AG10803 (cell line): ENCODE measurements at regions not wholly inside any gene's neighbourhood (a gene's known extent, or its start where the extent isn't known, plus 50 kb on each side); places are given as distances from the start of the nearest gene placed in this dataset.

Experiments used
- DNase-seq: peaks from one replicate; pipeline ENCODE4 v3.0.0; 2010; ENCODE audit warnings: low read depth
- H3K4me3 ChIP-seq: 2 replicates; pipeline ENCODE4 v1.5.1; 2011; ENCODE audit warnings: mild to moderate bottlenecking, low read length, control low read depth
- TF ChIP-seq, protein P1 (sequence below): conservative IDR thresholded peaks from 2 replicates; pipeline ENCODE4 v1.5.1; 2011; ENCODE audit warnings: mild to moderate bottlenecking, low read length, control low read depth, inconsistent platforms

DNA sequence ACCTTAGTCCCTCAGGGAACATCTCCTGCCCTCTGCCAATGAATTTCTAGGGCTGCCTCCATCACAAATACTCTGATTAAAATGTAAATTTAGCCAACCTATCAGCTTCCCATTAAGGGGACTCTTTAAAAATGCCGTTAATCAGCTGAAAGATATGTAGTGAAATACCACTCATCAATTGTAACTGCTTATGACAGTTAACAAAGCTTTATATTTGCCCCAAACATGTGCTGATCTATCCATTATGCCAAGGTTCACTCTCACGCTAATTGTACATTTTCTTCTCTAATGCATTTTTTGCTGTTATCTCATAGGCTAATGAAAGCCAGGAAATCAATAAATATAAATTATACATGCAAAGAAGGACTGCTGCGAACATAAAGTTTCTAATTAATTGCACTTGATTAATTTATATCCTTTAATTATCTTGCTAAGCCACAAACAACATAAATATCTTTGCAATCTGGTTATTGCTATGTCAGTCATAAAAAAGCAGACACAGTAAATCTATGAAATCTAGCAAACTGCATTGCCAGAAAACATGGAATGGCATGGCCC lies 601.4 kb upstream of the SALL1 start:
- H3K4me3 ChIP-seq = no peak overlapping the region
- DNase-seq = no peak
- TF ChIP-seq, protein P1, sequence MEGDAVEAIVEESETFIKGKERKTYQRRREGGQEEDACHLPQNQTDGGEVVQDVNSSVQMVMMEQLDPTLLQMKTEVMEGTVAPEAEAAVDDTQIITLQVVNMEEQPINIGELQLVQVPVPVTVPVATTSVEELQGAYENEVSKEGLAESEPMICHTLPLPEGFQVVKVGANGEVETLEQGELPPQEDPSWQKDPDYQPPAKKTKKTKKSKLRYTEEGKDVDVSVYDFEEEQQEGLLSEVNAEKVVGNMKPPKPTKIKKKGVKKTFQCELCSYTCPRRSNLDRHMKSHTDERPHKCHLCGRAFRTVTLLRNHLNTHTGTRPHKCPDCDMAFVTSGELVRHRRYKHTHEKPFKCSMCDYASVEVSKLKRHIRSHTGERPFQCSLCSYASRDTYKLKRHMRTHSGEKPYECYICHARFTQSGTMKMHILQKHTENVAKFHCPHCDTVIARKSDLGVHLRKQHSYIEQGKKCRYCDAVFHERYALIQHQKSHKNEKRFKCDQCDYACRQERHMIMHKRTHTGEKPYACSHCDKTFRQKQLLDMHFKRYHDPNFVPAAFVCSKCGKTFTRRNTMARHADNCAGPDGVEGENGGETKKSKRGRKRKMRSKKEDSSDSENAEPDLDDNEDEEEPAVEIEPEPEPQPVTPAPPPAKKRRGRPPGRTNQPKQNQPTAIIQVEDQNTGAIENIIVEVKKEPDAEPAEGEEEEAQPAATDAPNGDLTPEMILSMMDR = no peak

DNA sequence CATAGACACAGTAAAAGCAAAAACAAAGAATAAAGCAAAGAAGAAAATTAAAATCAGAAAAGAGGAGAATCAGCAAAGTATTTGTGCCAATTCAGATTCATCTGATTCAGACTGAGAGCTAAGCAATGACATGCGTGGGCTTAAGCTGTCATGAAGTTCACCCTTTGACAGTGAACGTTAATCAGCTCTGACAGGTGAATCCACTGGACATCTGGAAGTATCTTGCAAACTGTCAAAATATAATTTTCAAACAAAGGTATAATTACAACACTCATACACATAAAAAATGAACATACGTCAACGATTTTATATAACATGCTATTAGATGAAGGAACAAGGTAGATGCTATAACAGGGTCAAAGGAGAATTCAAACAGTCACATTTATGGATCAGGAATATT lies 596.3 kb upstream of the SALL1 start:
- TF ChIP-seq, protein P1 = no peak
- no peak for DNase-seq
- H3K4me3 ChIP-seq = no peak overlapping the region

DNA sequence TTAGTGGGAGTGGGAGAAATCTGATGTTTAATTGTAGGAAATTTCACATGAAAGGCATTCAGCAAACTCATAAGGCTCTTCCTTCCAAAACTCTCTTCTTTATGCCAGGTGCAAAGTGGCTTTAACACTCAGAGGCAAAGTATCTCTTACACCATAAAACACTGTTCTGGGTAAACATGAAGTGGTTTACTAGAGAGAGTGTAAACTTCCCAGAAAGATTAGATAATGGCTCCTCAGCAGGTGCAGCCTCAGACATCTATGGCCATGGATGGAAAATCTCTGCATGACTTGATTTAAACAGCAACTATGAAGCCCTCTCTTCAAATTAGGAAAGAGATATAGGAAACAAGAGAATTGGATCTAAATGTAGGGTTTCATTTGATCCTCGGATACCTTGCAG lies 583.1 kb upstream of the SALL1 start:
- no peak overlapping the region for H3K4me3 ChIP-seq
- no peak for DNase-seq

DNA sequence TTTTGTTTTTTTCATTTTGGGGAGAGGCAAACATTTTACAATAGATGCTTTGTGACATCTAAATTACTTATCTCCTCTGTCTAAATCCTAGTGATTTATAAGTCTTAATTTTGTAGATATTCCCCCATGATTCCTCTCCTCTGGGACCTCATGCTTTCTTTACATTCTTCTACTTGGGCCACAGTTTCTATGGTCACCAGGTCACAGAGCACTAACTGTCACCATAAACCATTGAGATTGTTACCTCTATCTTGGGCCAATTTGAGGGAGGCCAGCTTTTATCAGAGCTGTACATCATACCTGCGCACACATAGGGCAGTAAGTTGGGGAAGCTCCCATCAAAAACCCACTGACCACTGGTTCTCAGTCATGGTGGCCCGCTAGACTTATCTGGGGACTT lies 582.1 kb upstream of the SALL1 start:
- TF ChIP-seq, protein P1 = no peak
- H3K4me3 ChIP-seq = no peak overlapping the region
- DNase-seq = no peak

More for the DNA sequence above, 583.1 kb upstream of the SALL1 start:
- TF ChIP-seq, protein P1 = no peak

DNA sequence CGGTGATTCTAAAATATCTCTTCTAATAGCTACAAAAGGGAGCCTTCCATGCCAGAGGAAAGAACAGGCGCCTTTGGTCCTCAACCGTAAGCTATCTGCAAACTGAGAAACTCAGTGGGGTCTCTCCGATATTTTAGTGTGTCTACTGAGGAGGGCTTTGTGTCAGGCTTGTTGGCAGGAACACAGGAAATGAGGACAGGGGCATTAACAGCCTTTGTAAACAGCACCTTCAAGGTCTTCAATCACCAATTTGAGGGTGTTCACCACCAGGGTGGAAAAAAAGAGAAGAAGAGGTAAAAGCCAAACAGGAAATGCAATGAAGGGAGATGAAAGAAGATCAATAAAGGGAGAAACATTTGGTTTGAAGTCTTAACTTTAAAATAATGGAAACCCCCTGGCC lies 580.1 kb upstream of the SALL1 start:
- TF ChIP-seq, protein P1 = no peak
- no peak for DNase-seq

DNA sequence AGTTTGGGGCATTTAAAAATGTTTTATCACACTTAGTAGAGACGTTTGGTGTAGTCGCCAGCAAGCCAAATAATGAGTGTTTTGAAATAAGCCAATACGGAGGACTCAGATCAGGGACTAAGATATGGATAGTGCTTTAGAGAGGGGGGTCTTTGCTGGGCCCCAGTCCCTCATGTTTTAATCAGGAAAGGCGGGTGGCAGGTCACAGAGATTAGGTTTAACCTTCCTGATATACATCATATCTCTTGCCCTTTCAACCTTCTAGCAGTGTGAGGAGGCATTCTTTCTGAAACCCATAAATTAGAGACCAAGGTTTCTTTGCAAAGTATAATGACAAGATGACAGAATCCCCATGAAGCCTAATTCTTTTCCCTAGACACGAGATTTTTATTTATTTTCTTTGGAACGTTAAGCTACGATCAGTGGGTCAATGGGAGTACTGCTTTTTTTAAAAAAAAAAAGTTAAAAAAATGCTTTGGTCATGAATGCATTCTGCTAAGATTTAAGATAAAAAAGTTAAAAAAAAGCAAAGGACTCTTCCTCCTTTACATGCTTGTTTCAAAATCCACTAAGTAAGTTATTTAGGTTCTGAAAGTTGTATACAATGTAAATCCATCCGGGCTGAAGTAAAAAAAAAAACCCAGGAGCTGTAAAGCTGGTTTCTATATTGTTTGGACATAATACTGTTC lies 572.1 kb upstream of the SALL1 start:
- DNase-seq = no peak
- TF ChIP-seq, protein P1 = no peak
- H3K4me3 ChIP-seq = no peak overlapping the region

More for the DNA sequence above, 580.1 kb upstream of the SALL1 start:
- no peak overlapping the region for H3K4me3 ChIP-seq

DNA sequence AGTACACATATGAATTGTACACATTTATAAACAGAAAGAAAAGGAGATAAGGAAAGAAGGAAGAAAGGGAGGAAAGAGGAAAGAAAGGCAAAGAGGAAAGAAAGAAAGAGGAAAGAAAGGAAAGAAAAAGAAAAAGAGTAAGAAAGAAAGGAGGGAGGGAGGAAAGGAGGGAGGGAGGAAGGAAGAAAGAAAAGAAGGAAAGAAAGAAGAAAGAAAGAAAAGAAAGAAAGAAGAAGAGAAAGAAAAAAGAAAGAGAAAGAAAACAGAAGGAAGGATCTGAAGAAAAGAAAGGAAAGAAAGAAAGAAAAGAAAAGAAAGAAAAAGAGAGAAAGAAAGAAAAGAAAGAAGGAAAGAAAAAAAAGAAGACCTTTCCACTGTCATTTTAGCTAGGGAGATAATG lies 571.4 kb upstream of the SALL1 start:
- DNase-seq = no peak
- H3K4me3 ChIP-seq = no peak overlapping the region
- TF ChIP-seq, protein P1 = no peak
